Neural progenitor cell (in vitro differentiated cells): ENCODE measurements at regions not wholly inside any gene's neighbourhood (a gene's known extent, or its start where the extent isn't known, plus 50 kb on each side); places are given as distances from the start of the nearest gene placed in this dataset.

ENCODE experiments used
- EZH2 ChIP-seq: fragments of 200-600 bp; sonication (generic); IDR thresholded peaks from 2 replicates; pipeline ENCODE4 v1.6.1; 2017; ENCODE audit warnings: antibody characterized with exemption, mild to moderate bottlenecking, moderate library complexity
- TF ChIP-seq, protein P1 (sequence below): fragments of 200-600 bp; sonication (generic); IDR thresholded peaks from 2 replicates; pipeline ENCODE4 v1.5.1; 2017; ENCODE audit warnings: antibody characterized with exemption, mild to moderate bottlenecking

DNA sequence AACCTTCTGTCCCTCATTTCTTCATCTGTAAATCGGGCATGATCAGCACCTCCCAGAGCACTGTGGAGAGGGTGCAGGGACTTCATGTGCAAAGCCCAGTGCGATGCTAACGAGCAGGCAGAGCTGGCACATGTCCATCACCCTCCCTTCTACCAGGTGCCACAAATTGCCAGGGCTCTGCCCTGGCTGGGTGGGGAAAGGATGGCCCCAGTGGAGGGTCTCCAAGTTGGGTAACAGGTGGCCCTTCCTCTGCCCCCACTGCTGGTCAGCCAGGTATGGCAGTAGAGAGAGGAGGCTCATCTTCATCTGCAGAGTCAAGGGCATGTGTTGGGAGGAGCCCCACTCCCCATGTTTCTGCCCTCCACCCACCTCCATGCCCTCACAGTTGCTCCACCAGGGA is 61.5 kb upstream of the CDH5 start:
- TF ChIP-seq, protein P1, sequence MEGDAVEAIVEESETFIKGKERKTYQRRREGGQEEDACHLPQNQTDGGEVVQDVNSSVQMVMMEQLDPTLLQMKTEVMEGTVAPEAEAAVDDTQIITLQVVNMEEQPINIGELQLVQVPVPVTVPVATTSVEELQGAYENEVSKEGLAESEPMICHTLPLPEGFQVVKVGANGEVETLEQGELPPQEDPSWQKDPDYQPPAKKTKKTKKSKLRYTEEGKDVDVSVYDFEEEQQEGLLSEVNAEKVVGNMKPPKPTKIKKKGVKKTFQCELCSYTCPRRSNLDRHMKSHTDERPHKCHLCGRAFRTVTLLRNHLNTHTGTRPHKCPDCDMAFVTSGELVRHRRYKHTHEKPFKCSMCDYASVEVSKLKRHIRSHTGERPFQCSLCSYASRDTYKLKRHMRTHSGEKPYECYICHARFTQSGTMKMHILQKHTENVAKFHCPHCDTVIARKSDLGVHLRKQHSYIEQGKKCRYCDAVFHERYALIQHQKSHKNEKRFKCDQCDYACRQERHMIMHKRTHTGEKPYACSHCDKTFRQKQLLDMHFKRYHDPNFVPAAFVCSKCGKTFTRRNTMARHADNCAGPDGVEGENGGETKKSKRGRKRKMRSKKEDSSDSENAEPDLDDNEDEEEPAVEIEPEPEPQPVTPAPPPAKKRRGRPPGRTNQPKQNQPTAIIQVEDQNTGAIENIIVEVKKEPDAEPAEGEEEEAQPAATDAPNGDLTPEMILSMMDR = no peak
- no peak for TF ChIP-seq EZH2
